GM21360 (cell line): ENCODE measurements at regions not wholly inside any gene's neighbourhood (a gene's known extent, or its start where the extent isn't known, plus 50 kb on each side); places are given as distances from the start of the nearest gene placed in this dataset.

Experiments used
- ATAC-seq: cut with Tn5 transposase; IDR thresholded peaks from one replicate; pipeline ENCODE4 v1.9.1; 2021; ENCODE audit warnings: mild to moderate bottlenecking, moderate library complexity; ENCODE audit not compliant: unreplicated experiment

DNA sequence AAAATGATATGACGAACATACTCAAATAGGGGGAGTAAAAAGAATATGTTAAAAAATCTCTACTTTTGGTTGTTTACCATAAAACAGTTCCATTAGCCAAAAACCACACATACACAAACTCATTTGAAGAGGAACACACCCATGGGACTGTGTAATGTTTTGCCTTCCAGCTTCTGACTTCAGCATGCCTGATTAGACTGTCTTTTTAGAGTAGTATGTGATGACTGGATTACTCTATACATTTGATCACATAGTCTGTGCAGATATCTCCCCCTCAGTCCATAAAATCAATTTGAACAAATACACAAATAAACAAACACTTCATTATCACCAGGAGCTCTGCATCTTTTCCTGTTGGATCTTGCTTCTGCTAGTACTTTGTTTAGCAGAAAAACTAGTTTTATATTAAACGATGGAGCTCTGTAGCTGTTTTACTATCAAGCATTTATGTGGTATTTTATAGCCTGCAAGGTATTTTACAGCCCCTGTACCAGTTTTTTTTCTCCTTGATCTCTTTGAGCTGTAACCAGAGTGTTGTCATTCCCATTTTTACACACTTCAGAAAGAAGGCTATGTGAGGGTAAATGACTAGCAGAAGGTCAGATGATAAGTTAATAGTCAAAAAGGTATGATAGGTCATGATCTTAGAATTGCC is 866.5 kb upstream of the MAP3K7 start:
- ATAC-seq, result no peak

DNA sequence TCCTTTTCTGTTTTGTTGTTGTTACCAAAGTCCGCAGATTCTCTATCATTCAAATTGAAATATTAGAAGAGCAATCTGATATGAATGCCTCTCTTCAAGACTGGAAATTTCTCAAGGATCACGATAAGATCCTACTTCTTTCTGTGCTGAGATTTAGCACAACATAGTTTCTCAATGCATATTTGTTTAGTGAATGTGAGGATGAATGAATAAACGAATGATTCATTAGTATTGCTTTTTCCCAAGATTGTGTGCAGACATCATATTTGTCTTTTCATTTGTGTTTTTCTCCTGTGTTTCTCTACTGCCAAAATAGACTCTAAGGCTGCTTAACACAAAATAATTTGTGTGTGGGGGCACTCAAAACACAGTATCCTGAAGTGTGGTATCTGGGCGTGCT is 862.7 kb upstream of the MAP3K7 start:
- no peak for ATAC-seq

GRCh38 chr6:91447530-91448254 is 860.8 kb upstream of the MAP3K7 start:
- peak; percentile 45 for ATAC-seq

DNA sequence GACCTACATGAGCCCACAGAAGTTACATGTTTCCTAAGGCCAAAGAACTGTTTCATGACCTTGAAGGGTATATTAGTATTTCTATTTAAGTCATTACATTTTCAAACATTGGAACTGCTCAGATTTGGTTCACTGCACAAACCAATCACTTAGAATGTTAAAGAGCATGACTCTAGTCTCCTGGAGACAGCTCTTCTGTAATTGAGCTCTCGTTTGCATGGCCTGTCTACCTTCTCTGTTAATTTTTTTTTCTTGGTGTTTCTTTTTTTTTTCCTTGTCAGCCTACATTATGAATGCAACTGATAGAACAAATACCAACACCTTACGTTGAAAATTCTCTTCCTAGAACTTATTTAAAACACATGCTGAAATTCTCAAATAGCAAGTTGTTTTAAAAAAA is 860.2 kb upstream of the MAP3K7 start:
- peak; percentile 51 for ATAC-seq

DNA sequence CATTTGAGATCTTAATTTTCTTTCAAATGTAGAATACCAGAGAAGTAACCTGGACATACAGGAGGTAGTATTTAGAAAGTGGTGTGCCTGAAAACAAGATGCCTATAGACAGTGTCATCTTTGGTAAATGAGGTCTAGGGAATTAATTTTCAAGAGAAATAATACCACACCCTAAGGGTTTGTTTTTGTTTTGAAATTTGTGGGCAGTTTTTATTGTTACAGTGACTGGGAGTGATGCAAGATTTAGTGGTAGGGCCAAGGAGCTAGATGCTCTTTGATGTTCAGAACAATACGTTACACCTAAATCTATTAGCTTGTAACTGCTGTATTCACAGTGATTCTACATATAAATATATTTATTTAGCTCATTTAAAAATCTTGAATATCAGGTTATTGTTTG is 856.5 kb upstream of the MAP3K7 start:
- ATAC-seq, result no peak

- no peak for ATAC-seq
Observed at GRCh38 chr6:91442342-91442741, 855.5 kb upstream of the MAP3K7 start.

DNA sequence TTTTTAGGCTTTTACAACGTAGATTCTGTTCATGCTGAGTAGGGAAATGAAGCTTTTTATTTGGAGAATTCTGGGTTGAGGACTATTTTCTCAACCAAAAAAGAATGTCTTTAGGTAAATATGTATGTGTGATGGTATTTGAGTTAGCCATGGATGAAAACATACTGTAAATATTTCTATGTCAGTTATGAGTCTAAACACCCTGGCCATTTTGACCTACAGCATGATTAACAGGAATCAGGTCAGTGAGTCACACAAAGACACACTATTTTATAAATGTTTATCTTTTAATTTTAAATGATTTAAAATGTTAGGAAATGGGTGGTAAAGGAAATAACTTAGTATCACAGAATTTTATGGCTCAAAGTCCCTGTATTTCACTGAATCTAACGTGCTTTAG is 851.7 kb upstream of the MAP3K7 start:
- ATAC-seq, result no peak

DNA sequence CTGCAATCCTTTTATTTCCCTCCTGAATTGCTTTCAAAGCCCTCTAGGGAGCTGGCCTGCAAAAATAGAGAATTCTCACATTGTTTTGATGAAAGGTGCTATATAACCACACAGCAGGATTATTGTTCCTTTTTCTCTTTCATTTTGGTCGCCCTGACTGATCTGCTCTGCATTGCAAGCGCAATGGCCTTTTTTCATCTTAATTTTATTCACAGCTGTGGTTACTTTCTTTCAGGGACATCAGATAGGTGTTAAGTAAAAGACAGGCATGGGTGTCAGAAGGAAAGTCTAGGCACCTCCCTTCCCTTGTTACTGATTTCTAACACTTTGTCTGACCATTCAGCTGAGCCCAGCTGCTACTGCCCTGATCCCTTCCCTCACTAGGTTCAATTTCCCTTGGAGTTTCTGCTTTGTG is 850.5 kb upstream of the MAP3K7 start:
- no peak for ATAC-seq

- no peak for ATAC-seq
Observed at GRCh38 chr6:91436448-91436847, 849.6 kb upstream of the MAP3K7 start.

DNA sequence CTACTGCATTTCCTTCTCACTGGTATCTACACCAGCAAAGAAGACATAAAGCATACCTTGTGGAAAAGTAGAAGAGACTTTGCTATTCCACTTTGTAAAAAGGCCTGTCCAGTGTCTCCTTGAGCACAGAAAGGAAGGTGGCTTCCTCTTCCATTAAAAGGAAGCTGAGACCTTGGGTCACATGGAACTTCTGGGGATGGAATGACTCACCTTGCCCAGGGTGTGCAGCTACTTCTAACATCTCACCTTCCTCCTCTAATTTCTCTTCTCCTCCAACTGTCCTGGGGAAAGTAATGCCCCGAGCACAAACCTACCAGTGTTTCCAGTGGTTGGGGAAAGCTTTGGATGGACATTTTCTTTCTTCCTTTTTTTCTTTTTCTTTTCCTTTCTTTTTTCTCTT is 848.8 kb upstream of the MAP3K7 start:
- ATAC-seq, result peak; percentile 43

- no peak for ATAC-seq
Observed at GRCh38 chr6:91434576-91434975, 847.7 kb upstream of the MAP3K7 start.

DNA sequence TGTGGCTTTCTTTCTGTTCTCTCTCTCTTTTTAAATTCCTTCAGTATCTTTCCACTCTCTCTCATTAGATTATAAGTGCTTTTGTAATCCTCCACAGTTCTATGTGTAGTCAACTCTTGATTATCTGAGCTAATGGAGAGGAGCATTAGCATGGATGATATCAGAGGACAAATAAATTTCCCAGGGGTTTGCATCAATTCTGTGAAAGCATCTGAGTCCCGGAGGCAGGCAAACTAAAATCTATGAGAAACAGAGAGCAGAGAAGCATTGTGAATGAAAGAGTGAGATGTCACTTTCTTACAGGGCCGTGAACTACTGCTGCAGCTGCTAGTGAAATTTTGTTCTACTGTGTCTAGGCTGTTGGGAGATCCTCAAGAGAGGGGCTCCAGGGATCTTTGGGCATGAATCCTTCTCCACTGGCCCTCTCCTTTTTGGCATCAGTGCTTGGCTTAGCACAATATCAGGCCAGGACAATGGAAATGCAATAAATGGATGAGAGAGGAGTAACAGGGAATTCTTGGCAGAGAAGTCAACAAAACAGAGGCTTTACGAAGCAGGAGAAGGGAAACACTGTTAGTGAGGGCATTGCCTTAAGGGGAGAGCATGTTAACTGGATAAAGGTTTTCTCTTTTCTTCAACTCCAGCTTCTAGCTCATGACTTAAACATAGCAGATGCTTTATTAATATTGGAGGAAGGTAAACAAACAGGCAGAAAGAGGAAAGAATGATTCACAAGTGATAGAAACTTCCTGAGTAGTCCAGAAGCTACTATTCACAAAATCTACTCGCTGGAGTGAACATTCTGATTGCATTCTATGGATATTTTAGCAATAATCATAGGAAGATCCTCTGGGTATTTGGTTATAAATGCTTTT is 847.0 kb upstream of the MAP3K7 start:
- ATAC-seq, result no peak

- ATAC-seq, result no peak
Observed at GRCh38 chr6:91428953-91429560, 842.2 kb upstream of the MAP3K7 start.

DNA sequence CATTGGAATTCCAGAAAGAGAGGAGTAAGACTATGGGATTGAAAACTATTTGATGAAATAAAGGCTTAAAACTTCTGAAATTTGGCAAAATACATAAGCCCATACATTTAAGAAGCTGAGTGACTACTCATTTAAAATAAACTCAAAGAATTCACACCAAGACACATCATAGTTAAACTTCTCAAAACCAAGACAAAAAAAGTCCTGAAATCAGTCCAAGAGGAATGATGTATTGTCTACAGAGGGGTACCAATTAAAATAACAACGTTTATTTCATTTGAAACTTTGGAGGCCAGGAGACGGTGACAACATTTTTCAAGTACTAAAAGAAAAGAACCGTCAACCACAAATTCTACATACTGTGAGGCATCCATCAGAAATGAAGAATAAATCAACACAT is 841.4 kb upstream of the MAP3K7 start:
- ATAC-seq, result no peak

DNA sequence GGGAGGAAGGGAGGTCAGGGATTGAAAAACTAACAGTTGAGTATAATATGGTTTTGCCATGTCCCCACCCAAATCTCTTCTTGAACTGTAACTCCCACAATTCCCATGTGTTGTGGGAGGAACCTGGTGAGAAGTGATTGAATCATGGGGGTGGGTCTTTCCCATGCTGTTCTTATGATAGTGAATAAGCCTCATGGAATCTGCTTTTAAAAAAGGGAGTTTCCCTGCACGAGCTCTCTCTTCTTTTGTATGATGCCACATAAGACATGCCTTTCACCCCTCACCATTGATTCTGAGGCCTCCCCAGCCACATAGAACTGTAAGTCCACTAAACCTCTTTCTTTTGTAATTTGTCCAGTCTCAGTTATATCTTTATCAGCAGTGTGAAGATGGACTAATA is 833.4 kb upstream of the MAP3K7 start:
- ATAC-seq, result no peak

- ATAC-seq, result no peak
Observed at GRCh38 chr6:91415031-91415605, 828.2 kb upstream of the MAP3K7 start.

GRCh38 chr6:91412532-91412931 is 825.7 kb upstream of the MAP3K7 start:
- no peak for ATAC-seq

GRCh38 chr6:91407706-91408105 is 820.8 kb upstream of the MAP3K7 start:
- ATAC-seq, result no peak

GRCh38 chr6:91392951-91393350 is 806.1 kb upstream of the MAP3K7 start:
- no peak for ATAC-seq

DNA sequence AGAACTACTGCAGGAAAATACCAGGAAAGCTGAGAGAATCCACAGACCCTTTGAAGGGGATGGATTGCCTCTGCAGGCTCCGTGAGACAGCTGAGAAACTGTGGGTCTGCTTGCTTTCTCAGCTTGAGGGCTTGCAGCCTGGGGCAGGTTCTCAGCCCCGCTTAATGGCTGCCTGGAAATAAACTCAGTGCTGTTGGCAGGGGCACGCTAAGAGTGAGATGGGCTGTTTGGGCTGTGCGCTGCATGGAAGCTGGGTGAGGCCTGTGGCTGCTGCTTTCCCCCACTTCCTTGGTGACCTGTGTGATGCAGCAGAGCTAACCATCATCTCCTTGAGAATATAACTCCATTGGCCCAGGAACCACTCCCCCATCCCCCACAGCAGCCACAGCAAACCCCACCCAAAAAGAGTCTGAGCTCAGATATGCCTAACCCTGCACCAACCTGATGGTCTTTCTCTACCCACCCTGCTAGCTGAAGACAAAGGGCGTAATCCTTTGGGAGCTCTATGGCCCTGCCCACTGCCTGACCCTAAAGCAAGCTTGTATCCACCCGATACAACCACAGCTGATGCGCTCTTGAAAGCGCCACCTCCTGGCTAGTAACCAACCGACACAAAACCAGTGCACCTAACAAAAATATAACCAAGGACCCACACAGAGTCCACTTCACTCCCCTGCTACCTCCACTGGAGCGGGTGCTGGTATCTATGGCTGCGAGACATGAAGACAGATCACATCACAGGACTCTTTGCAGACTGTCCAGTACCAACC is 800.6 kb upstream of the MAP3K7 start:
- no peak for ATAC-seq
